Cardiac muscle cell (in vitro differentiated cells and primary cell): ENCODE measurements at regions not wholly inside any gene's neighbourhood (a gene's known extent, or its start where the extent isn't known, plus 50 kb on each side); places are given as distances from the start of the nearest gene placed in this dataset.

Source experiments
- DNase-seq, 2 donors: peaks; one replicate each; pipeline versions ENCODE4 v3.0.0 to v3.0.0-alpha.2; 2010 to 2017; ENCODE audit warnings: low read depth in 1 of 2, low spot score in 1 of 2
- H3K27ac ChIP-seq: fragments of 200-600 bp; sonication (generic); 2 replicates; pipeline ENCODE4 v1.5.1; 2016
- H3K27me3 ChIP-seq: fragments of 200-600 bp; sonication (generic); 2 replicates; pipeline ENCODE4 v1.6.0; 2016; ENCODE audit warnings: control low read depth
- H3K36me3 ChIP-seq: fragments of 200-600 bp; sonication (generic); 2 replicates; pipeline ENCODE4 v1.5.1; 2016; ENCODE audit warnings: control low read depth
- H3K4me1 ChIP-seq: fragments of 200-600 bp; sonication (generic); 2 replicates; pipeline ENCODE4 v1.8.1; 2017; ENCODE audit warnings: low read depth, mild to moderate bottlenecking, mixed run types
- H3K4me3 ChIP-seq: fragments of 200-600 bp; sonication (generic); 2 replicates; pipeline ENCODE4 v1.5.1; 2016; ENCODE audit warnings: mild to moderate bottlenecking
- H3K9me3 ChIP-seq: fragments of 200-600 bp; sonication (generic); 2 replicates; pipeline ENCODE4 v1.5.1; 2017; ENCODE audit warnings: low read depth, mild to moderate bottlenecking, control low read depth
- CTCF ChIP-seq: IDR thresholded peaks from 2 replicates; pipeline ENCODE4 v1.5.1; 2012; ENCODE audit warnings: low read depth, mild to moderate bottlenecking, low read length

- Histone ChIP-seq H3K9me3 (no peaks in the 10 kb centered on the region), H3K27me3 (no peaks in the 10 kb centered on the region), H3K4me1 (no peaks in the 10 kb centered on the region), H3K27ac (no peak overlapping the region), H3K36me3 (no peaks in the 10 kb centered on the region), H3K4me3 (no peak overlapping the region)
- DNase-seq = no peak
- TF ChIP-seq CTCF = no peak
Observed at GRCh38 chr3:96169111-96169766, 645.2 kb upstream of the EPHA6 start.

DNA sequence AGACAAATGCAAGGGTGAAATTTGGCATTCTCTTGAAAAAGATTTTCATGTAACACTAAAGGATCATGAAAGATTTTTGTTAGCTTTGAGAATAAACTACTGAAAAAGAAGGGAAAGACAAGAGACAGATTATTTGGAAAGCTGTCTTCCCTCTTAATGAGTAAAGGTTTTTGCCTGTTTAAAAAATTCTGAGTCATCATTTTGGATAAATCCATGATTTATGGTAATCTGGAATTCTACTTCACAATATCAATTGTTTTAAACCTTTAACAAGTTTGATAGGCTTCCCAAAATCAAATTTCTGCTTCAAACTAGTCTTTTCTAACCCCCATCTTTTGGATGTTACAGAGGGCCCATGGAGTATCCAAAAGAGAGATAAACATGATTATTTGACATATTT is 641.5 kb upstream of the EPHA6 start:
- no peaks in the 10 kb centered on the region for H3K27me3 ChIP-seq
- no peaks in the 10 kb centered on the region for H3K4me1 ChIP-seq
- no peak overlapping the region for H3K27ac ChIP-seq
- H3K9me3 ChIP-seq = no peaks in the 10 kb centered on the region
- no peaks in the 10 kb centered on the region for H3K36me3 ChIP-seq
- no peak for TF ChIP-seq CTCF
- no peak for DNase-seq
- no peak overlapping the region for H3K4me3 ChIP-seq

DNA sequence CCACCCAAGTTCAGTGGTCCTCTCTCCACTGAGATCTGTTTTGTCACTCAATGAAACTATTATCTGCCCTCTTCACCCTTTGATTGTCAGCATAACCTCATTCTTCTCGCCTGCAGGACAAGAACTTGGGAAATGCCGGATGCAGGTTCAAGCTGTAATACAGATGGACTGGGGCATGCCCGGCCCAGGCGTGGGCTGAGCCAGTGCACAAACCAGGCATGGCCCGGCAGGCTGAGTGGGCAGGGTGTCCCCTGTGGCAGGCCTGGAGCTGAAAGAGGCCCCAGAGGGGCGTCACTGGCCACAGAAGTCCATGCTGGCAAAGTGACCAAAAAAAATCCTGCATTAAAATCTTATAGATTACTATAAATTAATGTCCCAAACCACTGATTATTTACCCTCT is 638.9 kb upstream of the EPHA6 start:
- H3K9me3 ChIP-seq = no peaks in the 10 kb centered on the region
- DNase-seq = no peak
- H3K36me3 ChIP-seq = no peaks in the 10 kb centered on the region
- H3K4me1 ChIP-seq = no peaks in the 10 kb centered on the region
- H3K4me3 ChIP-seq = no peak overlapping the region
- no peaks in the 10 kb centered on the region for H3K27me3 ChIP-seq
- TF ChIP-seq CTCF = no peak
- no peak overlapping the region for H3K27ac ChIP-seq

GRCh38 chr3:96182756-96183155 is 631.6 kb upstream of the EPHA6 start:
- no peak overlapping the region for H3K4me3 ChIP-seq
- no peak for DNase-seq
- no peaks in the 10 kb centered on the region for H3K9me3 ChIP-seq
- H3K27me3 ChIP-seq = no peaks in the 10 kb centered on the region
- H3K36me3 ChIP-seq = no peaks in the 10 kb centered on the region
- no peak for TF ChIP-seq CTCF
- H3K27ac ChIP-seq = no peak overlapping the region
- H3K4me1 ChIP-seq = no peaks in the 10 kb centered on the region

- no peak for TF ChIP-seq CTCF
- H3K36me3 ChIP-seq = no peaks in the 10 kb centered on the region
- DNase-seq = no peak
Observed at GRCh38 chr3:96183871-96184270, 630.5 kb upstream of the EPHA6 start.

More at GRCh38 chr3:96183871-96184270, 630.5 kb upstream of the EPHA6 start:
- H3K4me3 ChIP-seq = no peak overlapping the region
- no peak overlapping the region for H3K27ac ChIP-seq
- no peaks in the 10 kb centered on the region for H3K4me1 ChIP-seq
- no peaks in the 10 kb centered on the region for H3K9me3 ChIP-seq
- H3K27me3 ChIP-seq = no peaks in the 10 kb centered on the region
